WTC11 (cell line): ENCODE measurements at regions not wholly inside any gene's neighbourhood (a gene's known extent, or its start where the extent isn't known, plus 50 kb on each side); places are given as distances from the start of the nearest gene placed in this dataset.

ENCODE experiments used
- ATAC-seq: fragments of 200-7000 bp; cut with Tn5 transposase; 2 replicates; pipeline ENCODE4 v1.10.0; 2021; ENCODE audit warnings: mild to moderate bottlenecking, moderate library complexity
- CTCF ChIA-PET: fragments of 300-600 bp; sonication (Branson Sonifier 250); formaldehyde crosslinking; loops from one replicate; lab custom pipeline; 2021; ENCODE audit warnings: antibody characterized with exemption; lab: Charles Lee
- POLR2A ChIA-PET: fragments of 350-600 bp; sonication (Branson Sonifier 250); formaldehyde crosslinking; loops from one replicate; lab custom pipeline; 2021; ENCODE audit warnings: antibody characterized with exemption; lab: Charles Lee
- DNase-seq: peaks from one replicate; pipeline ENCODE4 v3.0.0; 2021; ENCODE audit warnings: low spot score
- H3K27ac Mint-ChIP-seq: 2 replicates; pipeline ENCODE4 v1.8.0; 2021; ENCODE audit warnings: mixed read lengths
- H3K27me3 Mint-ChIP-seq: 2 replicates; pipeline ENCODE4 v1.8.0; 2021; ENCODE audit warnings: low read depth, mild to moderate bottlenecking, moderate library complexity, mixed read lengths
- H3K36me3 Mint-ChIP-seq: 2 replicates; pipeline ENCODE4 v1.8.0; 2021; ENCODE audit warnings: mixed read lengths
- H3K4me1 Mint-ChIP-seq: 2 replicates; pipeline ENCODE4 v1.8.0; 2022; ENCODE audit warnings: mixed read lengths
- H3K4me3 Mint-ChIP-seq: 2 replicates; pipeline ENCODE4 v1.8.0; 2021; ENCODE audit warnings: mild to moderate bottlenecking, moderate library complexity, mixed read lengths
- H3K9me3 Mint-ChIP-seq: 2 replicates; pipeline ENCODE4 v1.8.0; 2021; ENCODE audit warnings: mixed read lengths
- ARID4B ChIP-seq: sonication (generic); formaldehyde crosslinking; IDR thresholded peaks from 2 replicates; pipeline ENCODE4 v1.8.0; 2023; ENCODE audit warnings: missing genetic modification reagents, mild to moderate bottlenecking, borderline replicate concordance
- CREM ChIP-seq: sonication (generic); formaldehyde crosslinking; IDR thresholded peaks from 2 replicates; pipeline ENCODE4 v1.8.1; 2022; ENCODE audit warnings: mild to moderate bottlenecking, missing genetic modification reagents, moderate library complexity
- ELF4 ChIP-seq: sonication (generic); formaldehyde crosslinking; IDR thresholded peaks from 2 replicates; pipeline ENCODE4 v1.8.1; 2022; ENCODE audit warnings: low read depth, mild to moderate bottlenecking, moderate library complexity, missing genetic modification reagents
- EMX1 ChIP-seq: fragments of 250-450 bp; sonication (Bioruptor Pico); IDR thresholded peaks from 2 replicates; pipeline ENCODE4 v1.8.0; 2021; ENCODE audit warnings: mild to moderate bottlenecking
- KAT7 ChIP-seq: sonication (generic); formaldehyde crosslinking; IDR thresholded peaks from 2 replicates; pipeline ENCODE4 v1.8.1; 2023; ENCODE audit warnings: missing genetic modification reagents, mild to moderate bottlenecking, borderline replicate concordance
- MAX ChIP-seq: sonication (generic); formaldehyde crosslinking; IDR thresholded peaks from 2 replicates; pipeline ENCODE4 v1.8.0; 2022; ENCODE audit warnings: mild to moderate bottlenecking, missing genetic modification reagents
- NFATC4 ChIP-seq: fragments of 250-450 bp; sonication (Bioruptor Pico); IDR thresholded peaks from 2 replicates; pipeline ENCODE4 v1.9.0; 2021; ENCODE audit warnings: mild to moderate bottlenecking
- RORB ChIP-seq: fragments of 250-450 bp; sonication (Bioruptor Pico); IDR thresholded peaks from 2 replicates; pipeline ENCODE4 v1.9.0; 2021; ENCODE audit warnings: mild to moderate bottlenecking
- ZNF138 ChIP-seq: sonication (generic); formaldehyde crosslinking; conservative IDR thresholded peaks from 2 replicates; pipeline ENCODE4 v1.8.1; 2022; ENCODE audit warnings: mild to moderate bottlenecking, moderate library complexity, missing genetic modification reagents
- ZNF232 ChIP-seq: sonication (generic); formaldehyde crosslinking; IDR thresholded peaks from 2 replicates; pipeline ENCODE4 v1.8.0; 2022; ENCODE audit warnings: mild to moderate bottlenecking, missing genetic modification reagents
- ZNF281 ChIP-seq: sonication (generic); formaldehyde crosslinking; IDR thresholded peaks from 2 replicates; pipeline ENCODE4 v1.8.0; 2023; ENCODE audit warnings: mild to moderate bottlenecking, missing genetic modification reagents
- ZNF423 ChIP-seq: fragments of 250-450 bp; sonication (Bioruptor Pico); IDR thresholded peaks from 2 replicates; pipeline ENCODE4 v2.1.2; 2022; ENCODE audit warnings: mild to moderate bottlenecking, moderate library complexity
- TF ChIP-seq, protein P1 (sequence below): sonication (generic); formaldehyde crosslinking; IDR thresholded peaks from 2 replicates; pipeline ENCODE4 v1.8.1; 2023; ENCODE audit warnings: mild to moderate bottlenecking, moderate library complexity, missing genetic modification reagents
- TF ChIP-seq, protein P2 (sequence below): sonication (generic); formaldehyde crosslinking; IDR thresholded peaks from 2 replicates; pipeline ENCODE4 v1.8.1; 2022; ENCODE audit warnings: low read depth, missing genetic modification reagents, borderline replicate concordance
- TF ChIP-seq, protein P3 (sequence below): sonication (generic); formaldehyde crosslinking; IDR thresholded peaks from 2 replicates; pipeline ENCODE4 v1.8.0; 2022; ENCODE audit warnings: mild to moderate bottlenecking, missing genetic modification reagents
- TF ChIP-seq, protein P4 (sequence below): fragments of 250-450 bp; sonication (Bioruptor Pico); conservative IDR thresholded peaks from 2 replicates; pipeline ENCODE4 v1.9.0; 2021; ENCODE audit warnings: mild to moderate bottlenecking
- TF ChIP-seq, protein P5 (sequence below): sonication (generic); formaldehyde crosslinking; IDR thresholded peaks from 2 replicates; pipeline ENCODE4 v1.8.1; 2022; ENCODE audit warnings: mild to moderate bottlenecking, moderate library complexity, missing genetic modification reagents

DNA sequence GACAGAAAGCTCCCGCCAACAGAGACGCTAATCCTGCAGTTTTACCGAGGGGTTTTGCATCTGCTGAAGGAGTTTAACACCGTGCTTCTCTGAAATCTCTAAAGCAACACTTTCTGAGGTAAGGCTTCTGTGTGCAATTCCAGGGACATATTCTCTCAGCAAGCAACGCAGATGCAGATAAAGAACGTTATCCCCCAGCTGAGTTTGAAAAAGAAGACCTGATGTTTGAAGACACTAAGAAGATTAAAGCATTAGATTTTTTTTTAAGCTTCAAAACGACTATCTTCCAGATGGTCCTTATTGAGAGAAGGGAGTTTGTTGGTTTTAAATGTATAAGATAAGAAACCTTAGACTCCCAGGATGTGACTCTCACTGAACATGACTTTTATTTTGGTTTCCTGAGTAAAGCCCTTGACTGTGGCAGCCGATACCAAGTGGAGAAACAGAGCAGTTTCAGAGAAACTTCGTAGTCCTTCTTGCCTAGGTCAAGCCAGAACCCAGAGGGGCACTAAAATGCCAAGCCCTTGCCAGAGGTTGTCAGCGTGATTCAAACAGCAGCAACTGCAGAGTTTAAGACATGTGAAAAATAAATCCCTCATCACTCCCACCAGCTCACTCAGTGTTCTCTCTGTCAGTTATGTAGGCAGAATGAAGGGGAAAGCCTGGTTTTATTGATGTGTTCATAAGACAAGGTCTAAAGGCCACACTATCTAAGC, 353.3 kb upstream of the CNR1 start (continued):
- no peak for TF ChIP-seq MAX

- Mint-ChIP-seq H3K9me3 (peaks cover 27% of the 10 kb centered on the region), H3K36me3 (peaks cover 10% of the 10 kb centered on the region), H3K27ac (no peak overlapping the region), H3K4me3 (no peak overlapping the region), H3K4me1 (0 out of 2 replicates have a peak, but pooled peaks cover 3% of the 10 kb centered on the region), H3K27me3 (no peaks in the 10 kb centered on the region)
- POLR2A ChIA-PET: no interaction called here
- no peak for DNase-seq
- CTCF ChIA-PET: no interaction called here
- no peak for ATAC-seq
- TF ChIP-seq RORB (CRISPR knock-in tag) (no peak), ZNF281 (CRISPR knock-in tag) (no peak), EMX1 (CRISPR knock-in tag) (no peak), ZNF423 (CRISPR knock-in tag) (no peak), ZNF232 (CRISPR knock-in tag) (no peak), CREM (CRISPR knock-in tag) (no peak), NFATC4 (CRISPR knock-in tag) (no peak), ELF4 (CRISPR knock-in tag) (no peak), ARID4B (no peak), ZNF138 (CRISPR knock-in tag) (no peak), KAT7 (CRISPR knock-in tag) (no peak)
- TF ChIP-seq, protein P1, sequence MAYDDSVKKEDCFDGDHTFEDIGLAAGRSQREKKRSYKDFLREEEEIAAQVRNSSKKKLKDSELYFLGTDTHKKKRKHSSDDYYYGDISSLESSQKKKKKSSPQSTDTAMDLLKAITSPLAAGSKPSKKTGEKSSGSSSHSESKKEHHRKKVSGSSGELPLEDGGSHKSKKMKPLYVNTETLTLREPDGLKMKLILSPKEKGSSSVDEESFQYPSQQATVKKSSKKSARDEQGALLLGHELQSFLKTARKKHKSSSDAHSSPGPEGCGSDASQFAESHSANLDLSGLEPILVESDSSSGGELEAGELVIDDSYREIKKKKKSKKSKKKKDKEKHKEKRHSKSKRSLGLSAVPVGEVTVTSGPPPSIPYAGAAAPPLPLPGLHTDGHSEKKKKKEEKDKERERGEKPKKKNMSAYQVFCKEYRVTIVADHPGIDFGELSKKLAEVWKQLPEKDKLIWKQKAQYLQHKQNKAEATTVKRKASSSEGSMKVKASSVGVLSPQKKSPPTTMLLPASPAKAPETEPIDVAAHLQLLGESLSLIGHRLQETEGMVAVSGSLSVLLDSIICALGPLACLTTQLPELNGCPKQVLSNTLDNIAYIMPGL (CRISPR knock-in tag): no peak
- TF ChIP-seq, protein P2, sequence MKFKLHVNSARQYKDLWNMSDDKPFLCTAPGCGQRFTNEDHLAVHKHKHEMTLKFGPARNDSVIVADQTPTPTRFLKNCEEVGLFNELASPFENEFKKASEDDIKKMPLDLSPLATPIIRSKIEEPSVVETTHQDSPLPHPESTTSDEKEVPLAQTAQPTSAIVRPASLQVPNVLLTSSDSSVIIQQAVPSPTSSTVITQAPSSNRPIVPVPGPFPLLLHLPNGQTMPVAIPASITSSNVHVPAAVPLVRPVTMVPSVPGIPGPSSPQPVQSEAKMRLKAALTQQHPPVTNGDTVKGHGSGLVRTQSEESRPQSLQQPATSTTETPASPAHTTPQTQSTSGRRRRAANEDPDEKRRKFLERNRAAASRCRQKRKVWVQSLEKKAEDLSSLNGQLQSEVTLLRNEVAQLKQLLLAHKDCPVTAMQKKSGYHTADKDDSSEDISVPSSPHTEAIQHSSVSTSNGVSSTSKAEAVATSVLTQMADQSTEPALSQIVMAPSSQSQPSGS (CRISPR knock-in tag): no peak
- TF ChIP-seq, protein P3, sequence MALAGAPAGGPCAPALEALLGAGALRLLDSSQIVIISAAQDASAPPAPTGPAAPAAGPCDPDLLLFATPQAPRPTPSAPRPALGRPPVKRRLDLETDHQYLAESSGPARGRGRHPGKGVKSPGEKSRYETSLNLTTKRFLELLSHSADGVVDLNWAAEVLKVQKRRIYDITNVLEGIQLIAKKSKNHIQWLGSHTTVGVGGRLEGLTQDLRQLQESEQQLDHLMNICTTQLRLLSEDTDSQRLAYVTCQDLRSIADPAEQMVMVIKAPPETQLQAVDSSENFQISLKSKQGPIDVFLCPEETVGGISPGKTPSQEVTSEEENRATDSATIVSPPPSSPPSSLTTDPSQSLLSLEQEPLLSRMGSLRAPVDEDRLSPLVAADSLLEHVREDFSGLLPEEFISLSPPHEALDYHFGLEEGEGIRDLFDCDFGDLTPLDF: no peak
- TF ChIP-seq, protein P4, sequence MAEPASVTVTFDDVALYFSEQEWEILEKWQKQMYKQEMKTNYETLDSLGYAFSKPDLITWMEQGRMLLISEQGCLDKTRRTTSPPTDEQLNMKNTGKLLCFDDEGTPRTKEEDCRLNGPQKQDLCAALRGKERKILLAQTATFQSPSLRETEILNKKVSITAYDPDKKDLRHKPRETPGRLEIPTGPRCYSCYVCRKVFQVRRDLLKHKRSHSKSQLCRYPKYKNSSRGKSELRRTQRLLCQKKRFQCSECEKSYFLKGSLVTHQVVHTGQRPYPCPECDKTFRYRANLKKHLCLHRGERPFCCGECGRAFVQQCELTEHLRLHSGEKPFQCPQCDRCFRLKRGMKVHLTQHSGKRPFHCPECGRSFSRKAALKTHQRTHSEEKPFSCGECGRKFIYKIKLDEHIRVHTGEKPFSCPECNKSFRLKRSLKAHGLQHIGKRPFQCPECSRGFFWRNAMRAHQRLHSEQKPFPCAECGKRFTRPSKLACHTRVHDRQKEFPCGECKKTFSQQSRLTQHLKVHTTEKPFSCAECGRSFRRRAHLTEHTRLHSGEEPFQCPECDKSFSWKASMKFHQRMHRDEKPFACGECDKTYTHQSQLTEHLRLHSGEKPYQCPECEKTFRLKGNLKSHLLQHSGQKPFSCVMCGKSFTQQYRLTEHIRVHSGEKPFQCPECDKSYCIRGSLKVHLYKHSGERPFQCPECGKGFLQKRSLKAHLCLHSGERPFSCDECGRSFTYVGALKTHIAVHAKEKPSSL: no peak
- TF ChIP-seq, protein P5, sequence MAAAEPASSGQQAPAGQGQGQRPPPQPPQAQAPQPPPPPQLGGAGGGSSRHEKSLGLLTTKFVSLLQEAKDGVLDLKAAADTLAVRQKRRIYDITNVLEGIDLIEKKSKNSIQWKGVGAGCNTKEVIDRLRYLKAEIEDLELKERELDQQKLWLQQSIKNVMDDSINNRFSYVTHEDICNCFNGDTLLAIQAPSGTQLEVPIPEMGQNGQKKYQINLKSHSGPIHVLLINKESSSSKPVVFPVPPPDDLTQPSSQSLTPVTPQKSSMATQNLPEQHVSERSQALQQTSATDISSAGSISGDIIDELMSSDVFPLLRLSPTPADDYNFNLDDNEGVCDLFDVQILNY: no peak
These were observed 351.6 kb upstream of the CNR1 start for GRCh38 chr6:88517737-88518136.
